Activated T-cell treated with anti-CD3 and anti-CD28 coated beads for 48 hours (primary cell): ENCODE measurements at regions not wholly inside any gene's neighbourhood (a gene's known extent, or its start where the extent isn't known, plus 50 kb on each side); places are given as distances from the start of the nearest gene placed in this dataset.

ENCODE experiments used
- DNase-seq: peaks from one replicate; pipeline ENCODE4 v3.0.0-alpha.2; 2020; ENCODE audit warnings: low read depth

GRCh38 chr15:98476559-98476958 is 171.8 kb upstream of the IGF1R start:
- no peak for DNase-seq

GRCh38 chr15:98480844-98481243 is 167.5 kb upstream of the IGF1R start:
- DNase-seq, result no peak

- DNase-seq, result no peak
Measured at GRCh38 chr15:98483575-98484130, 164.7 kb upstream of the IGF1R start.

- DNase-seq, result no peak
Measured at GRCh38 chr15:98484914-98485313, 163.4 kb upstream of the IGF1R start.

- no peak for DNase-seq
Measured at GRCh38 chr15:98485451-98485850, 162.9 kb upstream of the IGF1R start.

GRCh38 chr15:98493966-98494511 is 154.3 kb upstream of the IGF1R start:
- DNase-seq, result no peak

- no peak for DNase-seq
Measured at GRCh38 chr15:98501192-98501591, 147.1 kb upstream of the IGF1R start.

GRCh38 chr15:98501632-98502031 is 146.7 kb upstream of the IGF1R start:
- DNase-seq, result no peak

- DNase-seq, result no peak
Measured at GRCh38 chr15:98503970-98504369, 144.4 kb upstream of the IGF1R start.

GRCh38 chr15:98504998-98505397 is 143.3 kb upstream of the IGF1R start:
- DNase-seq, result no peak

GRCh38 chr15:98505611-98506031 is 142.7 kb upstream of the IGF1R start:
- no peak for DNase-seq

GRCh38 chr15:98506172-98506571 is 142.2 kb upstream of the IGF1R start:
- no peak for DNase-seq

GRCh38 chr15:98506711-98507110 is 141.6 kb upstream of the IGF1R start:
- DNase-seq, result no peak

- DNase-seq, result no peak
Measured at GRCh38 chr15:98513428-98513986, 134.8 kb upstream of the IGF1R start.

GRCh38 chr15:98514034-98514622 is 134.2 kb upstream of the IGF1R start:
- no peak for DNase-seq

- peak; percentile 17 for DNase-seq
Measured at GRCh38 chr15:98518823-98519561, 129.3 kb upstream of the IGF1R start.

GRCh38 chr15:98519767-98520550 is 128.4 kb upstream of the IGF1R start:
- no peak for DNase-seq

- DNase-seq, result no peak
Measured at GRCh38 chr15:98522127-98522526, 126.2 kb upstream of the IGF1R start.

- no peak for DNase-seq
Measured at GRCh38 chr15:98523912-98524662, 124.3 kb upstream of the IGF1R start.

GRCh38 chr15:98524838-98525660 is 123.3 kb upstream of the IGF1R start:
- DNase-seq, result no peak

- no peak for DNase-seq
Measured at GRCh38 chr15:98525661-98526001, 122.7 kb upstream of the IGF1R start.
